ENCODE measurements at regions not wholly inside any gene's neighbourhood (a gene's known extent, or its start where the extent isn't known, plus 50 kb on each side); places are given as distances from the start of the nearest gene placed in this dataset.

GRCh38 chr6:15033850-15034203, 212.0 kb upstream of the JARID2 start:
- in situ Hi-C loops (cut with HindIII; ENCODE audit: low sequenced_read_pairs): no loop called here
- no peak for TF ChIP-seq CTCF (IDR thresholded peaks at IDR 0.05; ENCODE audit: low read depth, low read length, missing control alignments)
- H3K4me3 ChIP-seq (ENCODE audit: low read depth, low read length): no peak overlapping the region
- no peak for DNase-seq (ENCODE audit: low read depth)

- no peak for DNase-seq (ENCODE audit: low read depth)
- in situ Hi-C loops (cut with HindIII; ENCODE audit: low sequenced_read_pairs): no loop called here
- TF ChIP-seq CTCF (IDR thresholded peaks at IDR 0.05; ENCODE audit: low read depth, low read length, missing control alignments): no peak
- H3K4me3 ChIP-seq (ENCODE audit: low read depth, low read length): no peak overlapping the region
These were observed 209.1 kb upstream of the JARID2 start for GRCh38 chr6:15036690-15037245.

GRCh38 chr6:15037253-15037652, 208.6 kb upstream of the JARID2 start:
- in situ Hi-C loops (cut with HindIII; ENCODE audit: low sequenced_read_pairs): no loop called here
- TF ChIP-seq CTCF (IDR thresholded peaks at IDR 0.05; ENCODE audit: low read depth, low read length, missing control alignments): no peak
- H3K4me3 ChIP-seq (ENCODE audit: low read depth, low read length): no peak overlapping the region

GRCh38 chr6:15038013-15038791, 207.7 kb upstream of the JARID2 start:
- no peak overlapping the region for H3K4me3 ChIP-seq (ENCODE audit: low read depth, low read length)
- no peak for TF ChIP-seq CTCF (IDR thresholded peaks at IDR 0.05; ENCODE audit: low read depth, low read length, missing control alignments)
- in situ Hi-C loops (cut with HindIII; ENCODE audit: low sequenced_read_pairs): no loop called here
- DNase-seq (ENCODE audit: low read depth): no peak

More at GRCh38 chr6:15037253-15037652, 208.6 kb upstream of the JARID2 start:
- DNase-seq (ENCODE audit: low read depth): no peak

GRCh38 chr6:15039136-15039535, 206.7 kb upstream of the JARID2 start:
- H3K4me3 ChIP-seq (ENCODE audit: low read depth, low read length): no peak overlapping the region
- in situ Hi-C loops (cut with HindIII; ENCODE audit: low sequenced_read_pairs): no loop called here
- no peak for DNase-seq (ENCODE audit: low read depth)
- TF ChIP-seq CTCF (IDR thresholded peaks at IDR 0.05; ENCODE audit: low read depth, low read length, missing control alignments): no peak

- in situ Hi-C loops (cut with HindIII; ENCODE audit: low sequenced_read_pairs): no loop called here
- no peak for TF ChIP-seq CTCF (IDR thresholded peaks at IDR 0.05; ENCODE audit: low read depth, low read length, missing control alignments)
These were observed 202.9 kb upstream of the JARID2 start for GRCh38 chr6:15042938-15043337.

More at GRCh38 chr6:15042938-15043337, 202.9 kb upstream of the JARID2 start:
- DNase-seq (ENCODE audit: low read depth): no peak
- H3K4me3 ChIP-seq (ENCODE audit: low read depth, low read length): no peak overlapping the region

Data from astrocyte of the cerebellum (primary cell).